Upper lobe of right lung (tissue), 1 donor: ENCODE measurements at regions not wholly inside any gene's neighbourhood (a gene's known extent, or its start where the extent isn't known, plus 50 kb on each side); places are given as distances from the start of the nearest gene placed in this dataset.

Experiments used
- ATAC-seq: fragments of 200-7000 bp; cut with Tn5 transposase; one replicate; pipeline ENCODE4 v1.9.1; 2020; ENCODE audit warnings: mild to moderate bottlenecking, moderate library complexity
- DNase-seq: peaks from one replicate; pipeline ENCODE4 v3.0.0-alpha.2; 2020
- H3K27ac ChIP-seq: fragments of 200-600 bp; one replicate; pipeline ENCODE4 v1.8.0; 2022
- H3K27me3 ChIP-seq: fragments of 200-600 bp; one replicate; pipeline ENCODE4 v1.8.0; 2022; ENCODE audit warnings: mild to moderate bottlenecking
- H3K36me3 ChIP-seq: fragments of 200-600 bp; one replicate; pipeline ENCODE4 v1.8.0; 2022
- H3K4me1 ChIP-seq: fragments of 200-600 bp; one replicate; pipeline ENCODE4 v1.8.0; 2022
- H3K4me3 ChIP-seq: fragments of 200-600 bp; one replicate; pipeline ENCODE4 v1.8.0; 2022; ENCODE audit warnings: mild to moderate bottlenecking
- H3K9me3 ChIP-seq: fragments of 200-600 bp; one replicate; pipeline ENCODE4 v1.8.0; 2022
- CTCF ChIP-seq: fragments of 200-600 bp; IDR thresholded peaks from one replicate; pipeline ENCODE4 v1.8.0; 2022; ENCODE audit warnings: antibody characterized with exemption
- intact Hi-C: fragments of 100-400 bp; cut with DNase I; formaldehyde crosslinking; loops from one replicate; pipeline ENCODE4 v1.11.0; 2022
- donor health status: DM: no; HTN: yes; CAD: no; lungs with severe emphysema.

GRCh38 chr12:43011383-43011926 lies 421.9 kb upstream of the PRICKLE1 start:
- Histone ChIP-seq H3K27ac (no peak overlapping the region), H3K4me3 (no peak overlapping the region), H3K27me3 (no peaks in the 10 kb centered on the region), H3K9me3 (no peaks in the 10 kb centered on the region), H3K4me1 (peaks cover 4% of the 10 kb centered on the region), H3K36me3 (no peaks in the 10 kb centered on the region)
- no peak for DNase-seq
- intact Hi-C loops: no loop called here
- no peak for ATAC-seq
- TF ChIP-seq CTCF: no peak

- H3K36me3 ChIP-seq: no peaks in the 10 kb centered on the region
Measured at GRCh38 chr12:43009846-43010240, 420.3 kb upstream of the PRICKLE1 start.

GRCh38 chr12:43008953-43009845 lies 419.7 kb upstream of the PRICKLE1 start:
- intact Hi-C loops: no loop called here
- no peak for DNase-seq
- no peak for TF ChIP-seq CTCF
- Histone ChIP-seq H3K27me3 (no peaks in the 10 kb centered on the region), H3K9me3 (no peaks in the 10 kb centered on the region), H3K4me1 (peaks cover 4% of the 10 kb centered on the region), H3K4me3 (no peak overlapping the region), H3K36me3 (no peaks in the 10 kb centered on the region), H3K27ac (no peak overlapping the region)
- no peak for ATAC-seq

More at GRCh38 chr12:43009846-43010240, 420.3 kb upstream of the PRICKLE1 start:
- no peaks in the 10 kb centered on the region for H3K9me3 ChIP-seq
- no peak for TF ChIP-seq CTCF
- H3K27me3 ChIP-seq: no peaks in the 10 kb centered on the region
- no peak overlapping the region for H3K4me3 ChIP-seq
- DNase-seq (no peak), ATAC-seq (no peak)
- H3K27ac ChIP-seq: no peak overlapping the region
- peaks cover 4% of the 10 kb centered on the region for H3K4me1 ChIP-seq
- intact Hi-C loops: no loop called here

- no peaks in the 10 kb centered on the region for H3K36me3 ChIP-seq
- intact Hi-C loops: no loop called here
- H3K9me3 ChIP-seq: no peaks in the 10 kb centered on the region
- DNase-seq (no peak), ATAC-seq (no peak)
- H3K4me3 ChIP-seq: no peak overlapping the region
- TF ChIP-seq CTCF: no peak
- no peaks in the 10 kb centered on the region for H3K27me3 ChIP-seq
- peaks cover 4% of the 10 kb centered on the region for H3K4me1 ChIP-seq
- no peak overlapping the region for H3K27ac ChIP-seq
Measured at GRCh38 chr12:43004908-43005307, 415.4 kb upstream of the PRICKLE1 start.

- no peaks in the 10 kb centered on the region for H3K4me1 ChIP-seq
- TF ChIP-seq CTCF: no peak
- no peaks in the 10 kb centered on the region for H3K27me3 ChIP-seq
- ATAC-seq (no peak), DNase-seq (no peak)
- no peaks in the 10 kb centered on the region for H3K9me3 ChIP-seq
- no peak overlapping the region for H3K4me3 ChIP-seq
- H3K27ac ChIP-seq: no peak overlapping the region
- no peaks in the 10 kb centered on the region for H3K36me3 ChIP-seq
- intact Hi-C loops: no loop called here
Measured at GRCh38 chr12:43004141-43004540, 414.6 kb upstream of the PRICKLE1 start.
